Ectodermal cell (in vitro differentiated cells): ENCODE measurements at regions not wholly inside any gene's neighbourhood (a gene's known extent, or its start where the extent isn't known, plus 50 kb on each side); places are given as distances from the start of the nearest gene placed in this dataset.
"Not testable (repeated sequence)": the region's sequence is repeated elsewhere in the genome, so short reads cannot be mapped to it uniquely, and the experiment has no call there.

ENCODE experiments used
- H3K27ac ChIP-seq: 2 replicates; pipeline ENCODE4 v1.7.0; 2013; ENCODE audit warnings: mild to moderate bottlenecking, low read depth, low read length; ENCODE audit not compliant: insufficient read depth, poor library complexity, severe bottlenecking
- H3K27me3 ChIP-seq: 2 replicates; pipeline ENCODE4 v1.7.0; 2013; ENCODE audit warnings: mild to moderate bottlenecking, low read length; ENCODE audit not compliant: insufficient read depth, control insufficient read depth, poor library complexity, severe bottlenecking
- H3K36me3 ChIP-seq: one replicate; pipeline ENCODE4 v1.7.0; 2013; ENCODE audit warnings: low read length; ENCODE audit not compliant: control insufficient read depth, insufficient read depth
- H3K4me1 ChIP-seq: one replicate; pipeline ENCODE4 v1.7.0; 2013; ENCODE audit warnings: low read length; ENCODE audit not compliant: control insufficient read depth, insufficient read depth
- H3K4me3 ChIP-seq: 2 replicates; pipeline ENCODE4 v1.7.0; 2013; ENCODE audit warnings: low read depth, low read length, control low read depth; ENCODE audit not compliant: insufficient read depth
- H3K9me3 ChIP-seq: 2 replicates; pipeline ENCODE4 v1.7.0; 2013; ENCODE audit warnings: mild to moderate bottlenecking, low read length, moderate library complexity; ENCODE audit not compliant: control insufficient read depth
- WGBS, 2 experiments: methylation state at CpG; one replicate each; pipeline ENCODE4 v1.1.7; 2013; ENCODE audit warnings: missing lambda C conversion rate in 2 of 2; 5-methylcytosine and 5-hydroxymethylcytosine counted together

GRCh38 chr2:89844221-89844943 is 1152.9 kb downstream of the RPIA start:
- H3K9me3 ChIP-seq, result peaks cover 5% of the 10 kb centered on the region
- no peaks in the 10 kb centered on the region for H3K4me1 ChIP-seq
- no peak overlapping the region for H3K27ac ChIP-seq
- no peak overlapping the region for H3K4me3 ChIP-seq
- WGBS, 2 experiments, result 55 to 56% methylated on average over 6 of the region's 6 CpGs
- no peaks in the 10 kb centered on the region for H3K36me3 ChIP-seq
- no peaks in the 10 kb centered on the region for H3K27me3 ChIP-seq

GRCh38 chr2:89845532-89845931 is 1154.1 kb downstream of the RPIA start:
- Histone ChIP-seq H3K4me1 (no peaks in the 10 kb centered on the region), H3K27ac (no peak overlapping the region), H3K27me3 (no peaks in the 10 kb centered on the region), H3K4me3 (no peak overlapping the region), H3K9me3 (peaks cover 3% of the 10 kb centered on the region), H3K36me3 (no peaks in the 10 kb centered on the region)
- 60 to 61% methylated on average over 6 of the region's 6 CpGs for WGBS, 2 experiments

GRCh38 chr2:89848114-89848513 is 1156.6 kb downstream of the RPIA start:
- WGBS, 2 experiments, result 78 to 87% methylated on average over 3 of the region's 3 CpGs
- Histone ChIP-seq H3K9me3 (no peaks in the 10 kb centered on the region), H3K4me1 (no peaks in the 10 kb centered on the region), H3K27ac (no peak overlapping the region), H3K27me3 (no peaks in the 10 kb centered on the region), H3K4me3 (no peak overlapping the region), H3K36me3 (no peaks in the 10 kb centered on the region)

- Histone ChIP-seq H3K4me3 (no peak overlapping the region), H3K36me3 (no peaks in the 10 kb centered on the region), H3K27ac (no peak overlapping the region), H3K27me3 (no peaks in the 10 kb centered on the region), H3K4me1 (no peaks in the 10 kb centered on the region), H3K9me3 (no peaks in the 10 kb centered on the region)
- WGBS, 2 experiments, result 44 to 55% methylated on average over 2 of the region's 2 CpGs
These were observed 1157.4 kb downstream of the RPIA start for GRCh38 chr2:89848763-89849368.

- Histone ChIP-seq H3K4me1 (no peaks in the 10 kb centered on the region), H3K27ac (no peak overlapping the region), H3K4me3 (no peak overlapping the region), H3K36me3 (no peaks in the 10 kb centered on the region), H3K9me3 (no peaks in the 10 kb centered on the region), H3K27me3 (no peaks in the 10 kb centered on the region)
- 82 to 87% methylated on average over 2 to 3 of the region's 3 CpGs for WGBS, 2 experiments
These were observed 1158.3 kb downstream of the RPIA start for GRCh38 chr2:89849731-89850130.

- Histone ChIP-seq H3K27ac (no peak overlapping the region), H3K36me3 (no peaks in the 10 kb centered on the region), H3K4me1 (no peaks in the 10 kb centered on the region), H3K4me3 (no peak overlapping the region), H3K9me3 (no peaks in the 10 kb centered on the region), H3K27me3 (no peaks in the 10 kb centered on the region)
- 71 to 77% methylated on average over 3 of the region's 3 CpGs for WGBS, 2 experiments
These were observed 1159.0 kb downstream of the RPIA start for GRCh38 chr2:89850481-89850880.

- no peaks in the 10 kb centered on the region for H3K36me3 ChIP-seq
- H3K4me3 ChIP-seq, result no peak overlapping the region
- H3K9me3 ChIP-seq, result no peaks in the 10 kb centered on the region
- H3K27ac ChIP-seq, result no peak overlapping the region
- 81% methylated on average over 4 of the region's 4 CpGs for WGBS, 2 experiments
- H3K4me1 ChIP-seq, result no peaks in the 10 kb centered on the region
- H3K27me3 ChIP-seq, result no peaks in the 10 kb centered on the region
These were observed 1159.6 kb downstream of the RPIA start for GRCh38 chr2:89850881-89851582.

GRCh38 chr2:89851583-89851905 is 1160.1 kb downstream of the RPIA start:
- no peak overlapping the region for H3K4me3 ChIP-seq
- H3K9me3 ChIP-seq, result no peaks in the 10 kb centered on the region
- H3K27ac ChIP-seq, result no peak overlapping the region
- H3K36me3 ChIP-seq, result no peaks in the 10 kb centered on the region
- no peaks in the 10 kb centered on the region for H3K27me3 ChIP-seq
- 80 to 82% methylated on average over 1 of the region's 1 CpG for WGBS, 2 experiments
- no peaks in the 10 kb centered on the region for H3K4me1 ChIP-seq

GRCh38 chr2:89853427-89853826 is 1162.0 kb downstream of the RPIA start:
- H3K27me3 ChIP-seq, H3K36me3 ChIP-seq, H3K4me3 ChIP-seq, H3K9me3 ChIP-seq, H3K4me1 ChIP-seq, H3K27ac ChIP-seq: not testable (repeated sequence)
- WGBS, 2 experiments, result no CpG with 5 or more reads among the region's 1 CpG

GRCh38 chr2:89855752-89856151 is 1164.3 kb downstream of the RPIA start:
- H3K4me1 ChIP-seq, H3K36me3 ChIP-seq, H3K4me3 ChIP-seq, H3K9me3 ChIP-seq, H3K27me3 ChIP-seq, H3K27ac ChIP-seq: not testable (repeated sequence)
- WGBS, 2 experiments, result no CpG with 5 or more reads among the region's 2 CpGs
